Astrocyte (in vitro differentiated cells and primary cell): ENCODE measurements at regions not wholly inside any gene's neighbourhood (a gene's known extent, or its start where the extent isn't known, plus 50 kb on each side); places are given as distances from the start of the nearest gene placed in this dataset.

Experiments used
- EZH2 ChIP-seq: IDR thresholded peaks from 2 replicates; pipeline ENCODE4 v1.6.1; 2012; ENCODE audit warnings: mild to moderate bottlenecking, low read length, inconsistent platforms; ENCODE audit not compliant: insufficient read depth
- TF ChIP-seq, protein P1 (sequence below): IDR thresholded peaks from 2 replicates; pipeline ENCODE4 v1.5.1; 2011; ENCODE audit warnings: low read depth, mild to moderate bottlenecking, inconsistent platforms, low read length, moderate library complexity; ENCODE audit not compliant: insufficient read depth

DNA sequence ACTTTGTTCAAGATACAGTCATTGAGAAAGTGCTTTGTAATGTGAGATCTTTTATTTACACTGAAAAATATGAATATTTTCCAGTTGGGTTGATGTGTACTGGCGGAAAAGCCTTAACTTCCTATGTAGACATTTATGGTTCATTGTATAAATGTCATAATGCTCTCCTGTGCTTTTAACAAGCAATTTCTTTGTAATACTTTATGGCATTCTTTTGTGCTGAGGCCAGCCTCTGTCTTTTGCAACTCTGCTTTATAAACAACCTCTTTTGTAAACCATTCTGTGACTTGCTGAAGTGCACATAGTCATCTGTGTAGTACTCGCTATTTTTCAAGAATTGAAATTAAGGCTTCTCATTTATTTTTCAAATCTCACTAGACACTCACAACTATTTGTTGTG is 291.2 kb downstream of the CDH11 start:
- TF ChIP-seq, protein P1, sequence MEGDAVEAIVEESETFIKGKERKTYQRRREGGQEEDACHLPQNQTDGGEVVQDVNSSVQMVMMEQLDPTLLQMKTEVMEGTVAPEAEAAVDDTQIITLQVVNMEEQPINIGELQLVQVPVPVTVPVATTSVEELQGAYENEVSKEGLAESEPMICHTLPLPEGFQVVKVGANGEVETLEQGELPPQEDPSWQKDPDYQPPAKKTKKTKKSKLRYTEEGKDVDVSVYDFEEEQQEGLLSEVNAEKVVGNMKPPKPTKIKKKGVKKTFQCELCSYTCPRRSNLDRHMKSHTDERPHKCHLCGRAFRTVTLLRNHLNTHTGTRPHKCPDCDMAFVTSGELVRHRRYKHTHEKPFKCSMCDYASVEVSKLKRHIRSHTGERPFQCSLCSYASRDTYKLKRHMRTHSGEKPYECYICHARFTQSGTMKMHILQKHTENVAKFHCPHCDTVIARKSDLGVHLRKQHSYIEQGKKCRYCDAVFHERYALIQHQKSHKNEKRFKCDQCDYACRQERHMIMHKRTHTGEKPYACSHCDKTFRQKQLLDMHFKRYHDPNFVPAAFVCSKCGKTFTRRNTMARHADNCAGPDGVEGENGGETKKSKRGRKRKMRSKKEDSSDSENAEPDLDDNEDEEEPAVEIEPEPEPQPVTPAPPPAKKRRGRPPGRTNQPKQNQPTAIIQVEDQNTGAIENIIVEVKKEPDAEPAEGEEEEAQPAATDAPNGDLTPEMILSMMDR, result no peak
- TF ChIP-seq EZH2, result no peak
